ENCODE measurements at regions not wholly inside any gene's neighbourhood (a gene's known extent, or its start where the extent isn't known, plus 50 kb on each side); places are given as distances from the start of the nearest gene placed in this dataset.

GRCh38 chr6:123715006-123715863 is 78.5 kb upstream of the TRDN start:
- no peaks in the 10 kb centered on the region for H3K79me2 ChIP-seq (ENCODE audit: insufficient read depth, low read length)
- H2BK12ac ChIP-seq (ENCODE audit: insufficient read length, low read depth, low read length) = no peak overlapping the region
- Mint-ChIP-seq H3K4me3 (no peak overlapping the region), H3K36me3 (ENCODE audit: insufficient read depth in 1 of 3, low read depth in 3 of 3) (no peaks in the 10 kb centered on the region), H3K27ac (no peak overlapping the region), H3K27me3 (ENCODE audit: low read depth) (no peaks in the 10 kb centered on the region), H3K4me1 (no peaks in the 10 kb centered on the region), H3K9me3 (no peaks in the 10 kb centered on the region)
- H2AFZ ChIP-seq (ENCODE audit: low read length) = peak overlapping the region; percentile 34
- no peak overlapping the region for H2BK120ac ChIP-seq (ENCODE audit: low read depth, low read length, poor library complexity, severe bottlenecking)
- no peak overlapping the region for H3K23ac ChIP-seq (ENCODE audit: insufficient read length, low read depth, low read length)
- no peak overlapping the region for H2BK20ac ChIP-seq (ENCODE audit: low read depth, low read length, poor library complexity, severe bottlenecking)
- H3K14ac ChIP-seq (ENCODE audit: insufficient read depth, low read length) = no peak overlapping the region
- H3K27me3 ChIP-seq (ENCODE audit: insufficient read depth, low read length) = no peaks in the 10 kb centered on the region
- no peaks in the 10 kb centered on the region for H3K79me1 ChIP-seq (ENCODE audit: insufficient read depth, low read depth, low read length, poor library complexity, severe bottlenecking)
- DNase-seq = no peak
- no peak overlapping the region for H4K5ac ChIP-seq (ENCODE audit: insufficient read length, low read depth, low read length)
- no peak overlapping the region for H3T11ph ChIP-seq (ENCODE audit: low read length)
- no peak overlapping the region for H3K18ac ChIP-seq (ENCODE audit: insufficient read length, low read depth, low read length)
- no peak overlapping the region for H3K56ac ChIP-seq (ENCODE audit: insufficient read length, low read depth, low read length)
- TF ChIP-seq CTCF (conservative IDR thresholded peaks at IDR 0.05) = peak; percentile 87
- no peak overlapping the region for H3K4me2 ChIP-seq (ENCODE audit: insufficient read depth, insufficient read length, low read length)
- no peak overlapping the region for H3K9ac ChIP-seq (ENCODE audit: extremely low read depth, insufficient read length, low read length)
- H2BK15ac ChIP-seq (ENCODE audit: low read depth, low read length) = no peak overlapping the region
- no peaks in the 10 kb centered on the region for H4K20me1 ChIP-seq (ENCODE audit: control insufficient read depth, insufficient read depth, insufficient read length)
- H2AK5ac ChIP-seq (ENCODE audit: insufficient read length, low read length) = no peak overlapping the region
- H2BK5ac ChIP-seq (ENCODE audit: insufficient read length, low read length) = no peak overlapping the region
- no peak overlapping the region for H4K91ac ChIP-seq (ENCODE audit: insufficient read length, low read depth, low read length)
- H4K8ac ChIP-seq (replicated peaks; ENCODE audit: insufficient read length, low read depth, low read length) = no peak overlapping the region
- H3K4ac ChIP-seq (ENCODE audit: low read depth, low read length) = no peak overlapping the region
- WGBS (ENCODE audit: extremely low coverage, insufficient read length, low lambda C conversion rate) = no CpG with 5 or more reads among the region's 7 CpGs
- no peaks in the 10 kb centered on the region for H3K9me3 ChIP-seq (ENCODE audit: control insufficient read depth, low read depth, low read length)
- no peak overlapping the region for H3K27ac ChIP-seq (ENCODE audit: insufficient read length, low read depth, low read length)
- no peaks in the 10 kb centered on the region for H3K4me1 ChIP-seq (ENCODE audit: insufficient read depth, low read length)
- no peaks in the 10 kb centered on the region for H3K23me2 ChIP-seq (ENCODE audit: insufficient read length, low read depth, low read length, poor library complexity, severe bottlenecking)
